Progenitor cell of endocrine pancreas (in vitro differentiated cells): ENCODE measurements at regions not wholly inside any gene's neighbourhood (a gene's known extent, or its start where the extent isn't known, plus 50 kb on each side); places are given as distances from the start of the nearest gene placed in this dataset.
"Not testable (repeated sequence)": the region's sequence is repeated elsewhere in the genome, so short reads cannot be mapped to it uniquely, and the experiment has no call there.

ENCODE experiments used
- DNase-seq: peaks from one replicate; pipeline ENCODE4 v3.0.0; 2021; ENCODE audit warnings: low spot score; ENCODE audit not compliant: unreplicated experiment
- H3K27ac Mint-ChIP-seq: 2 replicates; pipeline ENCODE4 v1.8.0; 2021; ENCODE audit warnings: mild to moderate bottlenecking, moderate library complexity, mixed read lengths
- H3K27me3 Mint-ChIP-seq: 2 replicates; pipeline ENCODE4 v1.8.0; 2021; ENCODE audit warnings: mixed read lengths
- H3K36me3 Mint-ChIP-seq: 2 replicates; pipeline ENCODE4 v1.8.0; 2022; ENCODE audit warnings: mixed read lengths; ENCODE audit not compliant: insufficient read depth
- H3K4me1 Mint-ChIP-seq: 2 replicates; pipeline ENCODE4 v1.8.0; 2021; ENCODE audit warnings: low read depth, mixed read lengths
- H3K4me3 Mint-ChIP-seq: 2 replicates; pipeline ENCODE4 v1.8.0; 2021; ENCODE audit warnings: low read depth, mild to moderate bottlenecking, moderate library complexity, mixed read lengths
- H3K9me3 Mint-ChIP-seq: 2 replicates; pipeline ENCODE4 v1.8.0; 2021; ENCODE audit warnings: low read depth, mixed read lengths
- TF ChIP-seq, protein P1 (sequence below): fragments of 200-600 bp; sonication (generic); IDR thresholded peaks from one replicate; pipeline ENCODE4 v1.5.0; 2021; ENCODE audit warnings: antibody characterized with exemption, mild to moderate bottlenecking; ENCODE audit not compliant: unreplicated experiment

DNA sequence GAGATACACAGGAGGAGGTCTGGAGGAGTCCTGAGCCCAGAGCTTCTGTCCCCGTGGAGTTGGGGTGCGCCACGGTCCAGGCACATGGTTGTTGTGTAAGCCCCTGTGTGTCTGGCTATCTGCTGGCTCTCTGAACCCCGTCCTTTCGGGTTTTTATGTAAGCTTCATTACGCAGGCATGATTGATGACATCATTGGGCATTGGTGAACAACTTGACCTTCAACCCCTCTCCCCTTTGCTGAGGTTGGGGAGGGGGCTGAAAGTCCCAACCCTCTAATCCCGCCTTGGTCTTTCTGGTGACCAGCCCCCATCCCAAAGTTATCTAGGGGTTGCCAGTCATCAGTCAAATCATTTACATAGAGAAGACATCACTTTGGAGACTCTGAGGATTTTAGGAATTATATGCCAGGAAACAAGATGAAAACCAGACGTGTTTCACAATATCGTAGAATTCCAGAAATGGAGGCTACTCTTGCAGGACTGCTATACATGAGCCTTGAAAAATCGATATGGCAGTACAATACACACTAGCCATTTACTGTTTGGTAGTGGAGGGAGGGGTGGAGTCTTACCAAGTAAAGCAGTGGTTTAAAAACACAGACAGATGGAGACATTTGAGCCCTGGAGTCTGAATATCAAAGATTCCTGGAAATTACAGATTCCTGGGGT lies 69.8 kb upstream of the SCAF4 start:
- DNase-seq: no peak
- Mint-ChIP-seq H3K4me3 (no peak overlapping the region), H3K4me1 (peaks cover 36% of the 10 kb centered on the region), H3K27ac (peak overlapping the region; percentile 54), H3K36me3 (no peaks in the 10 kb centered on the region), H3K9me3 (peaks cover 4% of the 10 kb centered on the region), H3K27me3 (no peaks in the 10 kb centered on the region)
- TF ChIP-seq, protein P1, sequence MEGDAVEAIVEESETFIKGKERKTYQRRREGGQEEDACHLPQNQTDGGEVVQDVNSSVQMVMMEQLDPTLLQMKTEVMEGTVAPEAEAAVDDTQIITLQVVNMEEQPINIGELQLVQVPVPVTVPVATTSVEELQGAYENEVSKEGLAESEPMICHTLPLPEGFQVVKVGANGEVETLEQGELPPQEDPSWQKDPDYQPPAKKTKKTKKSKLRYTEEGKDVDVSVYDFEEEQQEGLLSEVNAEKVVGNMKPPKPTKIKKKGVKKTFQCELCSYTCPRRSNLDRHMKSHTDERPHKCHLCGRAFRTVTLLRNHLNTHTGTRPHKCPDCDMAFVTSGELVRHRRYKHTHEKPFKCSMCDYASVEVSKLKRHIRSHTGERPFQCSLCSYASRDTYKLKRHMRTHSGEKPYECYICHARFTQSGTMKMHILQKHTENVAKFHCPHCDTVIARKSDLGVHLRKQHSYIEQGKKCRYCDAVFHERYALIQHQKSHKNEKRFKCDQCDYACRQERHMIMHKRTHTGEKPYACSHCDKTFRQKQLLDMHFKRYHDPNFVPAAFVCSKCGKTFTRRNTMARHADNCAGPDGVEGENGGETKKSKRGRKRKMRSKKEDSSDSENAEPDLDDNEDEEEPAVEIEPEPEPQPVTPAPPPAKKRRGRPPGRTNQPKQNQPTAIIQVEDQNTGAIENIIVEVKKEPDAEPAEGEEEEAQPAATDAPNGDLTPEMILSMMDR: no peak

GRCh38 chr21:31798842-31799704 lies 67.2 kb upstream of the SCAF4 start:
- no peak overlapping the region for H3K4me3 Mint-ChIP-seq
- TF ChIP-seq, protein P1: no peak
- peak; percentile 15 for DNase-seq
- peaks cover 36% of the 10 kb centered on the region for H3K4me1 Mint-ChIP-seq
- H3K36me3 Mint-ChIP-seq: no peaks in the 10 kb centered on the region
- peak overlapping the region; percentile 57 for H3K27ac Mint-ChIP-seq
- no peaks in the 10 kb centered on the region for H3K9me3 Mint-ChIP-seq
- H3K27me3 Mint-ChIP-seq: no peaks in the 10 kb centered on the region

DNA sequence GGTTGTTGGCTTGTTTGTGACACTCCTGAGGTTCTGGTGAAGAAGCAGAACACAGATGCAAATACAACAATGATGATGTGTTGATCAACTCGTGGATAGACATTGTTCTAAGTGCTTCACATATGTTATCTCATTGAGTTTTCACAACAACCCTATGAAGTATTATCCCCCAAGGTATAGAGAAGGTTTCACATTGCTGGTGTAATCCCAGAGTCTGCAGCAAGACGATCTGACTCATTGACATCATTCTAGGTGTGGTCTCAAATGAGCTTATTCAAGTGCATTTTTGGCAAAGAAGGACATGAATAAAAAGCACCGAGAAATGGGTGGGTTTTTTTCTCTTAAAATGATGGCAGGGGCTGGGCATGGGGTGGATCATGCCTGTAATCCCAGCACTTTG lies 64.1 kb upstream of the SCAF4 start:
- peaks cover 19% of the 10 kb centered on the region for H3K4me1 Mint-ChIP-seq
- H3K27me3 Mint-ChIP-seq: no peaks in the 10 kb centered on the region
- H3K4me3 Mint-ChIP-seq: no peak overlapping the region
- DNase-seq: no peak
- TF ChIP-seq, protein P1: no peak
- no peak overlapping the region for H3K27ac Mint-ChIP-seq
- no peaks in the 10 kb centered on the region for H3K36me3 Mint-ChIP-seq
- H3K9me3 Mint-ChIP-seq: no peaks in the 10 kb centered on the region

- not testable (repeated sequence) for H3K9me3 Mint-ChIP-seq, H3K27ac Mint-ChIP-seq, H3K4me1 Mint-ChIP-seq, H3K36me3 Mint-ChIP-seq, H3K27me3 Mint-ChIP-seq, DNase-seq, H3K4me3 Mint-ChIP-seq
These were observed 58.5 kb upstream of the SCAF4 start for GRCh38 chr21:31790420-31790819.

DNA sequence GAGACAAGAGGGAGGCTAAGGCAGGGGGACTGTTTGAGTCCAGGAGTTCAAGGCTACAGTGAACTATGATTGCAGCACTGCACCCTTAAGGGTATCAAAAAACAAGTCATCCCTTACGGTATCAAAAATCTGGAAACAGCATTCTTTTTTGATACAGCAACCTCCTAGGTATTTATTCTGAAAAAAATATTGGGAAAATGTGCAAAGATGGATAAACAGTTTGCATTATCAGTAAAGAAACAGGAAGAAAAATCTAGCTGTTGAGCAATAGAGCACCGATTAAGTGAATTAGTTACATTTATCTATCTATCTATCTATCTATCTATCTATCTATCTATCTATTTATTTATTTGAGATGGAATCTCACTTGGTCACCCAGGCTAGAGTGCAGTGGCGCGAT lies 56.7 kb upstream of the SCAF4 start:
- TF ChIP-seq, protein P1: no peak
- Mint-ChIP-seq H3K4me3 (no peak overlapping the region), H3K4me1 (peaks cover 1% of the 10 kb centered on the region), H3K27me3 (no peaks in the 10 kb centered on the region), H3K36me3 (no peaks in the 10 kb centered on the region), H3K27ac (no peak overlapping the region), H3K9me3 (peaks cover 9% of the 10 kb centered on the region)
- no peak for DNase-seq

GRCh38 chr21:31787691-31788090 lies 55.8 kb upstream of the SCAF4 start:
- not testable (repeated sequence) for H3K4me1 Mint-ChIP-seq, H3K27me3 Mint-ChIP-seq, H3K4me3 Mint-ChIP-seq, DNase-seq, H3K27ac Mint-ChIP-seq, H3K36me3 Mint-ChIP-seq, H3K9me3 Mint-ChIP-seq
